ENCODE measurements at regions not wholly inside any gene's neighbourhood (a gene's known extent, or its start where the extent isn't known, plus 50 kb on each side); places are given as distances from the start of the nearest gene placed in this dataset.

- DNase-seq = no peak
Observed at GRCh38 chr3:76551739-76552138, 488.2 kb upstream of the ROBO2 start.

GRCh38 chr3:76552653-76553052 lies 487.2 kb upstream of the ROBO2 start:
- DNase-seq = no peak

GRCh38 chr3:76554707-76555106 lies 485.2 kb upstream of the ROBO2 start:
- no peak for DNase-seq

- DNase-seq = no peak
Observed at GRCh38 chr3:76561494-76562236, 478.2 kb upstream of the ROBO2 start.

- no peak for DNase-seq
Observed at GRCh38 chr3:76565496-76566210, 474.2 kb upstream of the ROBO2 start.

GRCh38 chr3:76566211-76566534 lies 473.7 kb upstream of the ROBO2 start:
- DNase-seq = no peak

- no peak for DNase-seq
Observed at GRCh38 chr3:76566904-76567303, 473.0 kb upstream of the ROBO2 start.

GRCh38 chr3:76570436-76571057 lies 469.4 kb upstream of the ROBO2 start:
- DNase-seq = no peak

- no peak for DNase-seq
Observed at GRCh38 chr3:76576201-76576600, 463.7 kb upstream of the ROBO2 start.

- DNase-seq = no peak
Observed at GRCh38 chr3:76582098-76582497, 457.8 kb upstream of the ROBO2 start.

GRCh38 chr3:76582632-76583378 lies 457.1 kb upstream of the ROBO2 start:
- no peak for DNase-seq

GRCh38 chr3:76585794-76586392 lies 454.0 kb upstream of the ROBO2 start:
- no peak for DNase-seq

- no peak for DNase-seq
Observed at GRCh38 chr3:76586471-76586870, 453.4 kb upstream of the ROBO2 start.

GRCh38 chr3:76610150-76610549 lies 429.7 kb upstream of the ROBO2 start:
- DNase-seq = no peak

GRCh38 chr3:76615719-76616118 lies 424.2 kb upstream of the ROBO2 start:
- DNase-seq = no peak

GRCh38 chr3:76624164-76624563 lies 415.7 kb upstream of the ROBO2 start:
- DNase-seq = no peak

GRCh38 chr3:76627236-76627635 lies 412.7 kb upstream of the ROBO2 start:
- no peak for DNase-seq

- DNase-seq = no peak
Observed at GRCh38 chr3:76631251-76631650, 408.6 kb upstream of the ROBO2 start.

GRCh38 chr3:76638006-76638405 lies 401.9 kb upstream of the ROBO2 start:
- no peak for DNase-seq

- no peak for DNase-seq
Observed at GRCh38 chr3:76643623-76644304, 396.1 kb upstream of the ROBO2 start.

GRCh38 chr3:76644305-76644675 lies 395.6 kb upstream of the ROBO2 start:
- DNase-seq = no peak

GRCh38 chr3:76645724-76646123 lies 394.2 kb upstream of the ROBO2 start:
- no peak for DNase-seq
